ENCODE measurements at regions not wholly inside any gene's neighbourhood (a gene's known extent, or its start where the extent isn't known, plus 50 kb on each side); places are given as distances from the start of the nearest gene placed in this dataset.

GRCh38 chr4:17356926-17357325 lies 155.0 kb downstream of the QDPR start:
- DNase-seq, result no peak
- TF ChIP-seq CTCF (IDR thresholded peaks at IDR 0.05), result no peak

GRCh38 chr4:17352357-17352756 lies 159.5 kb downstream of the QDPR start:
- Histone ChIP-seq H2AFZ (ENCODE audit: insufficient read depth, low read depth, low read length, poor library complexity, severe bottlenecking) (no peak overlapping the region), H3K9me3 (replicated peaks in 1 of 2; ENCODE audit: control insufficient read depth in 1 of 2, insufficient read depth in 1 of 2, low read length in 2 of 2) (no peaks in the 10 kb centered on the region), H4K20me1 (ENCODE audit: insufficient read depth, low read length) (no peaks in the 10 kb centered on the region), H3K36me3 (replicated peaks in 1 of 2; ENCODE audit: control insufficient read depth in 1 of 2, insufficient read depth in 2 of 2, low read length in 2 of 2) (no peaks in the 10 kb centered on the region), H3K9ac (ENCODE audit: insufficient read depth, low read length, poor library complexity, severe bottlenecking) (no peak overlapping the region), H3K27ac (ENCODE audit: low read depth in 1 of 2, low read length in 2 of 2) (no peak overlapping the region), H3K4me2 (replicated peaks; ENCODE audit: extremely low read depth, low read length, poor library complexity, severe bottlenecking) (no peak overlapping the region), H3K4me1 (ENCODE audit: control insufficient read depth in 1 of 2, insufficient read depth in 2 of 2, low read length in 2 of 2) (no peaks in the 10 kb centered on the region), H3K79me2 (ENCODE audit: insufficient read depth, low read length) (no peaks in the 10 kb centered on the region), H3K27me3 (ENCODE audit: control insufficient read depth in 2 of 2, insufficient read depth in 2 of 2, low read length in 2 of 2) (no peaks in the 10 kb centered on the region), H3K4me3 (replicated peaks in 1 of 3; ENCODE audit: low read depth in 2 of 3, low read length in 3 of 3) (no peak overlapping the region)
- no peak overlapping the region for H3K4me3 Mint-ChIP-seq
- 95% methylated on average over 4 of the region's 5 CpGs for WGBS (ENCODE audit: insufficient coverage)
- no peak overlapping the region for H3K27ac Mint-ChIP-seq
- no peaks in the 10 kb centered on the region for H3K4me1 Mint-ChIP-seq
- H3K9me3 Mint-ChIP-seq, result peaks cover 0 to 8% (median 2%) of the 10 kb centered on the region in 7 donors
- no peak for DNase-seq
- intact Hi-C loops (cut with micrococcal nuclease), result no loop called here
- no peaks in the 10 kb centered on the region for H3K27me3 Mint-ChIP-seq (ENCODE audit: low read depth in 3 of 3)
- H3K36me3 Mint-ChIP-seq, result no peaks in the 10 kb centered on the region
- no peak for TF ChIP-seq CTCF (IDR thresholded peaks at IDR 0.05)

More at GRCh38 chr4:17356926-17357325, 155.0 kb downstream of the QDPR start:
- Mint-ChIP-seq H3K27ac (no peak overlapping the region), H3K36me3 (no peaks in the 10 kb centered on the region), H3K27me3 (ENCODE audit: low read depth in 3 of 3) (no peaks in the 10 kb centered on the region), H3K4me1 (no peaks in the 10 kb centered on the region), H3K9me3 (peaks cover 0 to 4% (median 0%) of the 10 kb centered on the region in 7 donors), H3K4me3 (no peak overlapping the region)
- intact Hi-C loops (cut with micrococcal nuclease), result no loop called here
- Histone ChIP-seq H3K9ac (ENCODE audit: insufficient read depth, low read length, poor library complexity, severe bottlenecking) (no peak overlapping the region), H4K20me1 (ENCODE audit: insufficient read depth, low read length) (no peaks in the 10 kb centered on the region), H3K4me2 (replicated peaks; ENCODE audit: extremely low read depth, low read length, poor library complexity, severe bottlenecking) (no peak overlapping the region), H2AFZ (ENCODE audit: insufficient read depth, low read depth, low read length, poor library complexity, severe bottlenecking) (no peak overlapping the region), H3K4me1 (ENCODE audit: control insufficient read depth in 1 of 2, insufficient read depth in 2 of 2, low read length in 2 of 2) (no peaks in the 10 kb centered on the region), H3K9me3 (replicated peaks in 1 of 2; ENCODE audit: control insufficient read depth in 1 of 2, insufficient read depth in 1 of 2, low read length in 2 of 2) (no peaks in the 10 kb centered on the region), H3K4me3 (replicated peaks in 1 of 3; ENCODE audit: low read depth in 2 of 3, low read length in 3 of 3) (no peak overlapping the region), H3K27me3 (ENCODE audit: control insufficient read depth in 2 of 2, insufficient read depth in 2 of 2, low read length in 2 of 2) (no peaks in the 10 kb centered on the region), H3K36me3 (replicated peaks in 1 of 2; ENCODE audit: control insufficient read depth in 1 of 2, insufficient read depth in 2 of 2, low read length in 2 of 2) (no peaks in the 10 kb centered on the region), H3K79me2 (ENCODE audit: insufficient read depth, low read length) (no peaks in the 10 kb centered on the region), H3K27ac (ENCODE audit: low read depth in 1 of 2, low read length in 2 of 2) (no peak overlapping the region)
- WGBS (ENCODE audit: insufficient coverage), result 58% methylated on average over 3 of the region's 3 CpGs
